Activated CD8-positive, alpha-beta T cell treated with anti-CD3 and anti-CD28 coated beads, Interleukin-2, amount 10 ng/mL, durations not matched to agents 7 days and 5 days (primary cell): ENCODE measurements at regions not wholly inside any gene's neighbourhood (a gene's known extent, or its start where the extent isn't known, plus 50 kb on each side); places are given as distances from the start of the nearest gene placed in this dataset.
"Not testable (repeated sequence)": the region's sequence is repeated elsewhere in the genome, so short reads cannot be mapped to it uniquely, and the experiment has no call there.

Source experiments
- ATAC-seq: fragments of 150-1000 bp; cut with Tn5 transposase; one replicate; pipeline ENCODE4 v1.10.0; 2021; ENCODE audit warnings: moderate library complexity
- CTCF ChIA-PET: fragments of 350-600 bp; sonication (Branson Sonifier 250); formaldehyde crosslinking; loops from one replicate; lab custom pipeline; 2021; ENCODE audit warnings: antibody characterized with exemption; lab: Charles Lee
- POLR2A ChIA-PET: fragments of 350-600 bp; sonication (Branson Sonifier 250); formaldehyde crosslinking; loops from one replicate; lab custom pipeline; 2021; ENCODE audit warnings: antibody characterized with exemption; lab: Charles Lee
- DNase-seq: peaks from one replicate; pipeline ENCODE4 v3.0.0-alpha.2; 2020
- H3K27ac Mint-ChIP-seq: one replicate; pipeline ENCODE4 v1.8.0; 2021; ENCODE audit warnings: mild to moderate bottlenecking, mixed read lengths
- H3K27me3 Mint-ChIP-seq: one replicate; pipeline ENCODE4 v1.8.0; 2021; ENCODE audit warnings: low read depth, mixed read lengths
- H3K36me3 Mint-ChIP-seq: one replicate; pipeline ENCODE4 v1.8.0; 2021; ENCODE audit warnings: low read depth, mixed read lengths
- H3K4me1 Mint-ChIP-seq: one replicate; pipeline ENCODE4 v1.8.0; 2021; ENCODE audit warnings: low read depth, mixed read lengths
- H3K4me3 Mint-ChIP-seq: one replicate; pipeline ENCODE4 v1.8.0; 2021; ENCODE audit warnings: mild to moderate bottlenecking, mixed read lengths
- H3K9me3 Mint-ChIP-seq: one replicate; pipeline ENCODE4 v1.8.0; 2022; ENCODE audit warnings: mixed read lengths; ENCODE audit not compliant: insufficient read depth

DNA sequence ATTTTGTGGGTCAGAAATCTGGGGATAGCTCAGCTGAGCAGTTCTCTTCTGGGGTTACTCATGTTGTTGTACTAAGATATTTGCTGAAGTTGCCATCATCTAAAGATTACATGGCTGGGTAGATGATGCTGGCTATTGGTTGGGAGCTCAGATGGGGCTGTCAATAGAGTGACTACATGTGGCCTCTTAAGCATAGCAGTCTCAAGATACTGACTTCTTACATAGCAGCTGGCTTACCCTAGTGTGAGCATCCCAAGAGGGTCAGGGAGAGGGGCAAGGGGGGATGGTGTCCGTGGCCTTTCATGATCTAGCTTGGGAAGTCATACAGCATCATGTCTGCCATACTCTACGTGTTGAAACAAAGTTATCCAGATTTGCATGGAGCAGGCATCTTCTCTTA, 90.1 kb upstream of the HMGA2 start:
- Mint-ChIP-seq H3K4me3 (no peak overlapping the region), H3K27ac (no peak overlapping the region), H3K4me1 (no peaks in the 10 kb centered on the region), H3K9me3 (peaks cover 3% of the 10 kb centered on the region), H3K27me3 (peaks cover 27% of the 10 kb centered on the region), H3K36me3 (no peaks in the 10 kb centered on the region)
- ChIA-PET CTCF (no interaction called here), POLR2A (no interaction called here)
- DNase-seq (no peak), ATAC-seq (no peak)

DNA sequence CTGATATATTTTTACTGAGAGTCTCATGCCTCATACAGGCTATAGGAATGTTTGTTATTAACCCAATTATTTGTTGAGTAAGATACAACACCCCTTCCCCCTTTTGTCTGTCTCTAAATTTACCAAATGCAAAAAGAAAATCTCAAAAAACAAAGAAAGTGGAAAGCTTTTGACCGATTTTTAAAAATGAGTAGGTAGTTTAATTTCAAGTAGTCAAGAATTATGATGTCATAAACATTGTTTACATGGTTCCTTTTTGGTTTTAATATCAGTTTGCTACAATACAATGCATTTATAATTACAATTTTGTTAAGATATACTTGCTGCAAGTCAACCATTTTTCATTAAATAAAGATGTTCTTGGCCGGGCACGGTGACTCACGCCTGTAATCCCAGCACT, 84.7 kb upstream of the HMGA2 start:
- H3K4me3 Mint-ChIP-seq: no peak overlapping the region
- no peaks in the 10 kb centered on the region for H3K9me3 Mint-ChIP-seq
- H3K27me3 Mint-ChIP-seq: peaks cover 27% of the 10 kb centered on the region
- CTCF ChIA-PET: interaction anchor here (0.7 kb wide), 1 partner anchor 137 kb away, joined by 4 read pairs; no protein-coding TSS in a partner anchor
- ATAC-seq (no peak), DNase-seq (no peak)
- peaks cover 13% of the 10 kb centered on the region for H3K4me1 Mint-ChIP-seq
- no peak overlapping the region for H3K27ac Mint-ChIP-seq
- POLR2A ChIA-PET: no interaction called here
- H3K36me3 Mint-ChIP-seq: no peaks in the 10 kb centered on the region

DNA sequence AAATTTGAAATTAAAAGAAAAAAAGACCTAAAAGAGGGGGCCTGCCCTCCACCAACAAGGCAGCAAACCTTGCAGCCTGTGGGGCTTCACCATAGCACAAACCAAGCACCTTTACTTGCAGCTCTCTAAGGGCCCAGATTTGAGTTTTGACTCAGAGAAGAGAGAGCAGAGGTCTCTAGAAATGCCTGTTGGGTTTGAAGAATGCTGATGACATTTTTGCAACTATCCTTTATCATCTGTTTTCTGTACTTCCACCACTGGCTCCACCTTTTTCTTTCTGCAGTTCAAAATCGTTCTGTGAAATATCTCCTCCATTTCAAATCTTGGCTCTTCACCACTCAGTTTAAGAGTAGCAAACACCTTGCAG, 83.8 kb upstream of the HMGA2 start:
- DNase-seq (no peak), ATAC-seq (no peak)
- H3K36me3 Mint-ChIP-seq: no peaks in the 10 kb centered on the region
- peak overlapping the region; percentile 69 for H3K4me3 Mint-ChIP-seq
- peak overlapping the region; percentile 76 for H3K27ac Mint-ChIP-seq
- peaks cover 28% of the 10 kb centered on the region for H3K27me3 Mint-ChIP-seq
- H3K4me1 Mint-ChIP-seq: peaks cover 13% of the 10 kb centered on the region
- CTCF ChIA-PET: interaction anchor here (0.7 kb wide), 1 partner anchor 138 kb away, joined by 4 read pairs; no protein-coding TSS in a partner anchor
- no peaks in the 10 kb centered on the region for H3K9me3 Mint-ChIP-seq
- POLR2A ChIA-PET: no interaction called here

DNA sequence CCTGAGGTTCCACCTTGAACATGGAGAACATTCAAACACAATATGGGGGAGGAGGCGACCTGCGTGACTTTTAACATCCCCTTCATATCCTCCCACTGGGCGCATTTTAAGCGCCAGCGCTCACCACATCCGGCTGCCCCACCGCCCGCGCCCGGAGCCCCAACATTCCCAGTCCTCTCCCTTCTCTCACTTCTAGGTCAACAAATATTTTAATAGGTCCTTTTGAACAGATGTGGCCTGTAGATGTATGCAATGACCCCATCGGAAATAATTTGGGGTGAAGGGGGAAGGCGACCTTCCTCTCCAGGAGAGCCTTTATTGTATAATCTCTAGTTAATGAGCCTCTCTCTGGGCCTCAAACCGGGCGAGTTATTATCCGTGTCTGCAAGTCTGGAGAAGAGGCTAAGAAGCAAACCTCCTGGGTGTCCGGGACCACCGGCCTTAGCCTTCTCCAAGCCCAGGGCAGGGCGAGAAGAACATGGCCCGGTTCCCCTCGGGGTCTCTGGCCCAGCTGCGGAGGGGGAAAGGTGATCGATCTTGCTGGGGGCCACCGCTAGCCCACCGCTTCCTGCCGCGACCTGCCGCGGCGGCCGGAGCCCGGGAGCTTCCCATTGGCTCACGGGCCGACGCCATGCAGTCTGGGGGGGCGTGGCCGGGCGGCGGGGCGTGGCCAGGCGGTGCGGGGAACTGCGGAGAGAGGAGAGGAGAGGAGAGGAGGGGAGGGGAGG, 83.2 kb upstream of the HMGA2 start:
- ATAC-seq (peak; percentile 84), DNase-seq (peak; percentile 76)
- no peaks in the 10 kb centered on the region for H3K9me3 Mint-ChIP-seq
- no peaks in the 10 kb centered on the region for H3K36me3 Mint-ChIP-seq
- H3K4me3 Mint-ChIP-seq: peak overlapping the region; percentile 69
- peak overlapping the region; percentile 76 for H3K27ac Mint-ChIP-seq
- peaks cover 13% of the 10 kb centered on the region for H3K4me1 Mint-ChIP-seq
- ChIA-PET POLR2A (interaction anchor here (0.7 kb wide), 1 partner anchor 29 kb away, joined by 3 read pairs; no protein-coding TSS in a partner anchor), CTCF (no interaction called here)
- peaks cover 26% of the 10 kb centered on the region for H3K27me3 Mint-ChIP-seq

DNA sequence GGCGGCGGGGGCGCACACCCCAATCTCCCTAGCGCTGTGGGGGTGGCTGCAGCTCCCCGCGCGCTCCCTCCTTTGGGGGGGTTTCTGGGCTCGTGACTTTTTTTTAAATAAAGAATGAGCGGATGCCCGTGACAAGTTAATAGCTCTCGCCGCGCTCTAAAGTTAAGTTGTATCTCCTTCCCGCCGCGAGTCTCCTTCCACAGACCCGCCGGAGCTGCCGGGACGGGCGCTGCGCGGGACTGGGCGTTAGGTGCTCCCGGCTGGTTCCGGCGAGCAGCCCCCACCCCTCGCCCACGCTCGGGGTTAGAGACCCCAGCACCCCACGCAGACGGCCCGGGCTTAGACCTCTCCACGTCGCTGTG, 82.6 kb upstream of the HMGA2 start:
- ChIA-PET CTCF (no interaction called here), POLR2A (interaction anchor here (0.7 kb wide), 1 partner anchor 29 kb away, joined by 3 read pairs; no protein-coding TSS in a partner anchor)
- ATAC-seq: peak; percentile 43
- Mint-ChIP-seq H3K9me3 (no peaks in the 10 kb centered on the region), H3K27ac (no peak overlapping the region), H3K4me3 (peak overlapping the region; percentile 69), H3K36me3 (no peaks in the 10 kb centered on the region), H3K27me3 (peaks cover 26% of the 10 kb centered on the region), H3K4me1 (peaks cover 13% of the 10 kb centered on the region)
- DNase-seq: peak; percentile 29

DNA sequence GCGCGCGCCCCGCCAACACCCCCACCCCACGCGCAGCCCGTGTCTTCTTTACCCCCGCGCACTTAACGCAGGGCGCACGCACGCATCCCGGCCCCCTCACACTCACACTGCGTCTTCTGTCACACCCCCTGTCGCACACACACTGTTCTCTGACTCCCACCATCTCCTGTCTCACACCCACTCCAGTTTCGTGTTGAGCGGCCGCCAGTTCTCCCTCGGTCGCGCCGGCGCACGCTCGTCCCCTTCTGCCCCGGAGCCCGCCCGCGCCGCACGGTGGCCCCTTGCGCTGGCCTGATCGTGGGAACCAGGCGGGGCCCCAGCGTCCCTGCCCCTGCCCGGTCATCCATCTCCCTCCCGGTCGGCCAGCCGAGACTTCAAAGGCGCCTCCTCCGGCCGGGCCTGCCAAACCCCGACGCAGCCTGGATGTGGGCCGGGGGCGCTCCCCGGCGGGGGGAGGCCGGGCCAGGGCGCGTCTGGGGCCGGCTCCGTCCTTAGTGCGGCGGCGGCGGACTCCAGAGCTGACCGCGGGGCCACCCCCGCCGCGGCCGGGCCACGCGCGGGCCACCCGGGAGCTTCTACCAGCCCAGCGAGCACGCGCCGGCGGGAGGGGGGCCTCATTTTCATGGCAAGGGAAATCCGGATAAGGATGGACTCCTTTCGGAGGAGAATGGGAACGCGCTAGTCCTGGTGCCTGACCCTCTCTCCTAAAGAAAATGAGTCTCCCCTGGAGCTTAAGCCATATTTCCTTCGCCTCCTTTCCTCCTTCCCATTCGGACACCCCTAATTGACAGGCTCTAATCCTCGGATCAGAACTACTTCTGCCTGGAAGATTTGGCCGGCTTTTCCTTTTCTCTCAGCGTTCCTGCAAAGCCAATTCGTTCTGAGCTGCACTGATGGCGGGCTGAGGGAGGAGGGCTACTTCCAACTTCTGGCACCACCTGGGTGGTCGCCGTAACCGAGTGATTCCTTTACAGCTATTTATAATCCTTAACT, 82.0 kb upstream of the HMGA2 start:
- DNase-seq: no peak
- Mint-ChIP-seq H3K4me3 (peak overlapping the region; percentile 69), H3K4me1 (peaks cover 13% of the 10 kb centered on the region), H3K36me3 (no peaks in the 10 kb centered on the region), H3K9me3 (no peaks in the 10 kb centered on the region), H3K27ac (no peak overlapping the region), H3K27me3 (peaks cover 22% of the 10 kb centered on the region)
- ChIA-PET CTCF (no interaction called here), POLR2A (no interaction called here)
- peak; percentile 41 for ATAC-seq

DNA sequence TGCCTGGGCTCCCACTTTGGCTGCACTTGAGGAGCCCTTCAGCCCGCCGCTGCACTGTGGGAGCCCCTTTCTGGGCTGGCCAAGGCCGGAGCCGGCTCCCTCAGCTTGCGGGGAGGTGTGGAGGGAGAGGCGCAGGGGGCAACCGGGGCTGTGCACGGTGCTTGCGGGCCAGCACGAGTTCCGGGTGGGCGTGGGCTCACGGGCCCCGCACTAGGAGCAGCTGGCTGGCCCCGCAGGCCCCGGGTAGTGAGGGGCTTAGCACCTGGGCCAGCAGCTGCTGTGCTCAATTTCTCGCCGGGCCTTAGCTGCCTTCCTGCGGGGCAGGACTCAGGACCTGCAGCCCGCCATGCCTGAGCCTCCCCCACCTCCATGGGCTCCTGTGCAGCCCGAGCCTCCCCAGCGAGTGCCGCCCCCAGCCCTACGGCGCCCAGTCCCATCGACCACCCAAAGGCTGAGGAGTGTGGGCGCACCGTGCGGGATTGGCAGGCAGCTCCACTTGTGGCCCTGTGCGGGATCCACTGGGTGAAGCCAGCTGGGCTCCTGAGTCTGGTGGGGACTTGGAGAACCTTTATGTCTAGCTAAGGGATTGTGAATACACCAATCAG, 79.9 kb upstream of the HMGA2 start:
- POLR2A ChIA-PET, H3K27ac Mint-ChIP-seq, H3K4me3 Mint-ChIP-seq, ATAC-seq, CTCF ChIA-PET, H3K36me3 Mint-ChIP-seq, H3K9me3 Mint-ChIP-seq, DNase-seq: not testable (repeated sequence)
- Mint-ChIP-seq H3K27me3 (peaks cover 22% of the 10 kb centered on the region), H3K4me1 (peaks cover 13% of the 10 kb centered on the region)

DNA sequence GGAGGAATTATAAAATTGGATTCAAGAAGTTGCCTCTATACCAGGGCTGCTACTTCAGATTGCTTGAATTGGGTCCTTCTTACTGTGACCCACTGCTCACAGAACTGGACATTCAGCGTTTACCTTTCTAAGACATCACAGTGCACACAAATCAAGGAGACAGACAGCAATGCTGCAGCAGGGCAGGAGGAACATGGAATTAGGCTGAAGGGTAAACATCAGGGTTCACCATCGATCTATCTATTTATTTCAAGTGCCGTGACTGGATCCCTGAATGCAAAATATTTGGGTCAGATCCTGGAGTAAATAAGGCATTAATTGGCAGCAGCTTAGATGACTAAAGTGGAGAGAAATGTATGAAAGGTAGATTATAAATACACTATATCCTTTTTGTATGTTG, 76.9 kb upstream of the HMGA2 start:
- H3K27me3 Mint-ChIP-seq: peaks cover 17% of the 10 kb centered on the region
- H3K4me1 Mint-ChIP-seq: no peaks in the 10 kb centered on the region
- no peaks in the 10 kb centered on the region for H3K36me3 Mint-ChIP-seq
- POLR2A ChIA-PET: no interaction called here
- DNase-seq (no peak), ATAC-seq (no peak)
- no peak overlapping the region for H3K27ac Mint-ChIP-seq
- CTCF ChIA-PET: no interaction called here
- H3K9me3 Mint-ChIP-seq: no peaks in the 10 kb centered on the region
- no peak overlapping the region for H3K4me3 Mint-ChIP-seq

DNA sequence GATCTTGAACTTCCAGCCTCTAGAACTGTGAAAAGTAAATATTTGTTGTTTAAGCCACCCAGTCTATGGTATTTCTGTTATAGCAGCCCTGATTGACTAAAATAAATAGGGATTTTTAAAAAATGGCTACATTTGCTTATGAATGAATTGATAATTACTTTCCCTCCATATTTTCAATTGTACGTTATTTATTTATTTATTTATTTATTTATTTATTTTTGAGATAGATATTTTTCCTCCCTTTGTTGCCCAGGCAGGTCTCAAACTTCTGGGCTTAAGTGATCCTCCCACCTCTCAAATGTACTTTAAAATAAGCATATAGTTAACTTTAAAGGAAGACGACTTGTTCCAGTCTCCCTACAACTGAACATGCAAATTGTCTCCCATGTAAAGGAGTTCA, 76.0 kb upstream of the HMGA2 start:
- ATAC-seq: no peak
- POLR2A ChIA-PET: no interaction called here

DNA sequence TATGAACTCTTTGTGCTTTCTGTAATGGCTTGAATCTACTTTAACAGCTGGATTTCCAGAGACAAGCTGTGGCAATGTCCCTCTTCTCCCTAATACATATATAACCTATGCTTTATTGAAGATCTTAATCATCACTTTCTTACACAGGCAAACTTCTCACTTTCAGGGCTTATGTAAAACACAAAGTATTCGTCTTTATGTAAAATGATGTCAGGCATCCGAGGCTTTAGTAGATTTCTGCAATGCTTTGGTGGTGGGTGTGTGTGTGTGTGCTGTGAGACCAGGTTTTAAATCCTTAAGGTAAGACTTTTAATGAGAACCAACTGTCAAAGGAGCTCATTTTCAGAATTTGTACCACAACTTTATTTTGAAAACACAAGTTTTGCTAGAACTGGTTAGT, 70.0 kb upstream of the HMGA2 start:
- Mint-ChIP-seq H3K36me3 (no peaks in the 10 kb centered on the region), H3K27me3 (peaks cover 9% of the 10 kb centered on the region), H3K9me3 (no peaks in the 10 kb centered on the region), H3K4me3 (no peak overlapping the region), H3K27ac (no peak overlapping the region), H3K4me1 (no peaks in the 10 kb centered on the region)
- ChIA-PET POLR2A (no interaction called here), CTCF (no interaction called here)
- ATAC-seq: no peak
- no peak for DNase-seq

More for the DNA sequence above, 76.0 kb upstream of the HMGA2 start:
- Mint-ChIP-seq H3K27me3 (peaks cover 10% of the 10 kb centered on the region), H3K4me1 (no peaks in the 10 kb centered on the region), H3K4me3 (no peak overlapping the region), H3K27ac (no peak overlapping the region), H3K36me3 (no peaks in the 10 kb centered on the region), H3K9me3 (no peaks in the 10 kb centered on the region)
- no peak for DNase-seq
- CTCF ChIA-PET: no interaction called here

DNA sequence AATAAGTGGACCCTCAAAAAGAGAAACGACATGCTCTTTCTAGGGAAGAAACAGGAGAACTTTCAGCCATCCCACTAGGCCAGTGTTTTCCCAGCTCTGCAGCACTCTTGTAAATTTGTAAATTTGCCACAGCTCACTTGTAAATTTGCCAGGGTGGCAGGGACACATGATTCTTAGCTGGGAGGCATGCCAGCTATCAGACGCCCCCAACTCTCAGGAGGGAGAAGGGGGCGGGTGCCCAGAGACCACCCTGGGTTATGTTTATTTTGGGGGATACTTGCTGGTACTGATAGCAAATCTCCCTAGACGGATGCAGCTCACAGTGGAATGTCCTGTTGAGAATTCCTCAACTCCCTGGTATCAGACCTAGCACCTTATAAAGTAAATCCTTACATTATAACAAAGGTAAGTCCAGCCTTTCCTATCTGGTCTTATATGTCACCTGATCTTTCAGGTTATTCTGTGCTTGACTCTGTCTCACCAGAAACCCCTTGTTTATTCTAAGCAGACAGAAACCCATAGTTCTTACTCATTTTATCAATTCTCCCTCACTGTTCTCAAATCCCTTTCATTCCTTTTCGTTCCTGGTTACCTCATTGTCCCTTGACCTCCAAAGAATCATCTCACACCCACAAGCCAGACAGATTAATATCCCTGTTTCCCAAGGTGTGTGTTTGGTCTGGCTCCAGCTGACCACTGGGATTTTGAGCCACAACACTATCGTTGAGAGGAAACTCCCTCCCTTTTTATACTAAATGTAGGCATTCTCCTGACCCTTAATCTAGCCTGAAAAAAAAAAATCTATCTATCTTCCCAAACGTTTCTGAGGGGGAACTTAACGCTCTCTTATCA, 69.3 kb upstream of the HMGA2 start:
- POLR2A ChIA-PET: no interaction called here
- H3K36me3 Mint-ChIP-seq: no peaks in the 10 kb centered on the region
- no peak for ATAC-seq
- no peak overlapping the region for H3K4me3 Mint-ChIP-seq
- H3K9me3 Mint-ChIP-seq: no peaks in the 10 kb centered on the region
- DNase-seq: no peak
- CTCF ChIA-PET: no interaction called here
- no peaks in the 10 kb centered on the region for H3K4me1 Mint-ChIP-seq
- H3K27me3 Mint-ChIP-seq: peaks cover 9% of the 10 kb centered on the region
- H3K27ac Mint-ChIP-seq: no peak overlapping the region
